ENCODE measurements at regions not wholly inside any gene's neighbourhood (a gene's known extent, or its start where the extent isn't known, plus 50 kb on each side); places are given as distances from the start of the nearest gene placed in this dataset.

DNA sequence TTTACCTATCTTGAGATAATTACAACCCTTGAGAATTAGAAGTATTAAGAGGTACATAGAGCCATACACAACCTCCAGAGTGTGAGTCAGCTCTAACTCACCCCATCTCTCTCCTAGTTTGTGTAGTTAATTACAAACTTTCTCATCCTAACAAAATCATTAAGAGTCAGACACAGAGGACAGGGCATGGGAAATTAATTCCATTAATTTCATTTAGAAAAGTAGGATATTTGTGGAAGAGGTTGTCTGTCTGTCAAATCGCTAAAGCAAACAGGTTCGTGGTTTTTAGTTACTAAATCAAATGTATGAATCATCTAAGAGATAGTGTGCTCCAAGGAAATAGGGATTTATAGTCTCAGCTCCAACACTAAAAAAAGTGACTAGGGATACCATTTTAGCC lies 1261.4 kb upstream of the TENM4 start:
- Histone ChIP-seq H3K79me1 (ENCODE audit: insufficient read depth, low read depth, low read length, poor library complexity, severe bottlenecking) (no peaks in the 10 kb centered on the region), H2BK120ac (ENCODE audit: low read depth, low read length, poor library complexity, severe bottlenecking) (no peak overlapping the region), H2AFZ (ENCODE audit: low read length) (no peak overlapping the region), H3K79me2 (ENCODE audit: insufficient read depth, low read length) (no peaks in the 10 kb centered on the region), H2BK12ac (ENCODE audit: insufficient read length, low read depth, low read length) (no peak overlapping the region), H3K14ac (ENCODE audit: insufficient read depth, low read length) (no peak overlapping the region), H2AK5ac (ENCODE audit: insufficient read length, low read length) (no peak overlapping the region), H3K56ac (ENCODE audit: insufficient read length, low read depth, low read length) (no peak overlapping the region), H2BK5ac (ENCODE audit: insufficient read length, low read length) (no peak overlapping the region), H4K20me1 (ENCODE audit: control insufficient read depth, insufficient read depth, insufficient read length) (no peaks in the 10 kb centered on the region), H3K9ac (ENCODE audit: extremely low read depth, insufficient read length, low read length) (no peak overlapping the region), H3T11ph (ENCODE audit: low read length) (no peak overlapping the region), H3K23me2 (ENCODE audit: insufficient read length, low read depth, low read length, poor library complexity, severe bottlenecking) (no peaks in the 10 kb centered on the region), H3K4ac (ENCODE audit: low read depth, low read length) (no peak overlapping the region), H3K18ac (ENCODE audit: insufficient read length, low read depth, low read length) (no peak overlapping the region), H2BK15ac (ENCODE audit: low read depth, low read length) (no peak overlapping the region), H3K4me1 (ENCODE audit: insufficient read depth, low read length) (no peaks in the 10 kb centered on the region), H3K27me3 (ENCODE audit: insufficient read depth, low read length) (no peaks in the 10 kb centered on the region), H2BK20ac (ENCODE audit: low read depth, low read length, poor library complexity, severe bottlenecking) (no peak overlapping the region), H4K8ac (replicated peaks; ENCODE audit: insufficient read length, low read depth, low read length) (no peak overlapping the region), H3K23ac (ENCODE audit: insufficient read length, low read depth, low read length) (no peak overlapping the region), H4K5ac (ENCODE audit: insufficient read length, low read depth, low read length) (no peak overlapping the region), H3K27ac (ENCODE audit: insufficient read length, low read depth, low read length) (no peak overlapping the region), H3K4me2 (ENCODE audit: insufficient read depth, insufficient read length, low read length) (no peak overlapping the region), H4K91ac (ENCODE audit: insufficient read length, low read depth, low read length) (no peak overlapping the region), H3K9me3 (ENCODE audit: control insufficient read depth, low read depth, low read length) (no peaks in the 10 kb centered on the region)
- Mint-ChIP-seq H3K27ac (no peak overlapping the region), H3K4me3 (no peak overlapping the region), H3K4me1 (peaks cover 0 to 7% of the 10 kb centered on the region in 2 experiments; a peak in 2 of 4 replicates), H3K36me3 (ENCODE audit: insufficient read depth in 1 of 3, low read depth in 3 of 3) (peaks cover 0 to 3% (median 0%) of the 10 kb centered on the region in 3 experiments; a peak in 1 of 7 replicates), H3K9me3 (no peaks in the 10 kb centered on the region; a peak in 2 of 5 replicates), H3K27me3 (ENCODE audit: low read depth) (no peaks in the 10 kb centered on the region)
- TF ChIP-seq CTCF (conservative IDR thresholded peaks at IDR 0.05): no peak
- DNase-seq: no peak
- WGBS (ENCODE audit: extremely low coverage, insufficient read length, low lambda C conversion rate): no CpG with 5 or more reads among the region's 2 CpGs

Data from H9 (cell line).